HCT116 (cell line): ENCODE measurements at regions not wholly inside any gene's neighbourhood (a gene's known extent, or its start where the extent isn't known, plus 50 kb on each side); places are given as distances from the start of the nearest gene placed in this dataset.

Source experiments
- ATAC-seq: fragments of 200-7000 bp; cut with Tn5 transposase; 2 replicates; pipeline ENCODE4 v1.9.1; 2020; ENCODE audit warnings: mild to moderate bottlenecking, moderate library complexity
- BruUV-seq: library from RNA; stranded (reverse); fragments of 400-500 nt; replicated peaks from 2 replicates; lab custom pipeline; 2021; lab: Mats Ljungman, UMichigan
- CTCF ChIA-PET: fragments of 300-600 bp; sonication (Branson Sonifier 250); formaldehyde crosslinking; loops from one replicate; lab custom pipeline; 2021; ENCODE audit warnings: antibody characterized with exemption; lab: Charles Lee
- POLR2A ChIA-PET: fragments of 300-600, 350-600 bp; sonication (Branson Sonifier 250); formaldehyde crosslinking; loops from one replicate; lab custom pipeline; 2021; ENCODE audit warnings: antibody characterized with exemption; lab: Charles Lee
- RAD21 ChIA-PET, 2 experiments: fragments of 300-600 bp; sonication (Branson Sonifier 250); formaldehyde crosslinking; loops; one replicate each; lab custom pipeline; 2023; ENCODE audit warnings: low total read pairs in 2 of 2; ENCODE audit not compliant: uncharacterized antibody in 2 of 2, unreplicated experiment in 2 of 2, low non-redundant PET in 1 of 2; lab: Charles Lee
- DNase-seq: peaks from one replicate; pipeline ENCODE4 v3.0.0-alpha.2; 2010; ENCODE audit warnings: low read depth, low spot score
- H2AFZ ChIP-seq: fragments of 200-600 bp; shearing (Covaris generic), sonication (generic); 2 replicates; pipeline ENCODE4 v1.6.1; 2017; ENCODE audit warnings: low read depth, mixed run types, mixed read lengths, antibody characterized with exemption, low read length; ENCODE audit not compliant: poor library complexity, severe bottlenecking
- H3K27ac ChIP-seq: 2 replicates; pipeline ENCODE4 v1.5.1; 2012; ENCODE audit warnings: low read depth, low read length
- H3K27me3 ChIP-seq: fragments of 200-600 bp; sonication (generic); 2 replicates; pipeline ENCODE4 v1.6.1; 2016; ENCODE audit warnings: mixed run types, low read length, mixed read lengths; ENCODE audit not compliant: insufficient read depth
- H3K36me3 ChIP-seq, 2 experiments: fragments of 200-500 bp in 1 of 2; fragments of 200-600 bp in 1 of 2; sonication (Bioruptor generic) in 1 of 2; sonication (generic) in 1 of 2; 2 replicates each; pipeline versions ENCODE4 v1.5.1 to v1.6.1; 2014 to 2016; ENCODE audit warnings: low read length in 2 of 2, inconsistent platforms in 1 of 2, mixed read lengths in 1 of 2, mixed run types in 1 of 2; ENCODE audit not compliant: insufficient read depth in 2 of 2, control insufficient read depth in 1 of 2
- H3K4me1 ChIP-seq, 2 experiments: fragments of 200-600 bp in 1 of 2; sonication (generic) in 1 of 2; 2 replicates each; pipeline versions ENCODE4 v1.5.1 to v1.6.1; 2012 to 2017; ENCODE audit warnings: low read length in 2 of 2, inconsistent platforms in 1 of 2, mild to moderate bottlenecking in 1 of 2, mixed read lengths in 1 of 2, mixed run types in 1 of 2, moderate library complexity in 1 of 2; ENCODE audit not compliant: insufficient read depth in 2 of 2, control insufficient read depth in 1 of 2
- H3K4me2 ChIP-seq: fragments of 200-600 bp; sonication (generic); 2 replicates; pipeline ENCODE4 v1.6.1; 2017; ENCODE audit warnings: mixed run types, low read length, mixed read lengths
- H3K4me3 ChIP-seq, 2 experiments: fragments of 200-600 bp in 1 of 2; sonication (generic) in 1 of 2; replicated peaks in 1 of 2; 2 replicates each; pipeline ENCODE4 v1.5.1; 2011 to 2016; ENCODE audit warnings: low read length in 2 of 2, control low read depth in 1 of 2, low read depth in 1 of 2, mild to moderate bottlenecking in 1 of 2, mixed read lengths in 1 of 2, mixed run types in 1 of 2
- H3K79me2 ChIP-seq: fragments of 200-600 bp; sonication (generic); 2 replicates; pipeline ENCODE4 v1.6.1; 2017; ENCODE audit warnings: mild to moderate bottlenecking, mixed run types, low read length, moderate library complexity, mixed read lengths; ENCODE audit not compliant: insufficient read depth
- H3K9ac ChIP-seq: fragments of 200-600 bp; sonication (generic); 2 replicates; pipeline ENCODE4 v1.6.1; 2016; ENCODE audit warnings: low read length, mixed read lengths
- H3K9me2 ChIP-seq: fragments of 200-600 bp; sonication (generic), shearing (Covaris generic); 2 replicates; pipeline ENCODE4 v1.6.1; 2017; ENCODE audit warnings: mixed run types, mild to moderate bottlenecking, moderate library complexity; ENCODE audit not compliant: insufficient read depth
- H3K9me3 ChIP-seq, 2 experiments: fragments of 200-500 bp in 1 of 2; fragments of 200-600 bp in 1 of 2; sonication (Bioruptor generic) in 1 of 2; sonication (generic) in 1 of 2; 2 replicates each; pipeline ENCODE4 v1.6.1; 2014 to 2017; ENCODE audit warnings: low read length in 2 of 2, mixed read lengths in 2 of 2, inconsistent platforms in 1 of 2, low read depth in 1 of 2, mild to moderate bottlenecking in 1 of 2, mixed run types in 1 of 2, moderate library complexity in 1 of 2; ENCODE audit not compliant: control insufficient read depth in 1 of 2, insufficient read depth in 1 of 2
- H4K20me1 ChIP-seq: fragments of 200-600 bp; sonication (generic), shearing (Covaris generic); 2 replicates; pipeline ENCODE4 v1.6.1; 2017; ENCODE audit warnings: mixed run types, mild to moderate bottlenecking, moderate library complexity; ENCODE audit not compliant: insufficient read depth
- ATF3 ChIP-seq: IDR thresholded peaks from 2 replicates; pipeline ENCODE4 v1.6.1; 2012
- CBX3 ChIP-seq: IDR thresholded peaks from 2 replicates; pipeline ENCODE4 v1.6.1; 2012; ENCODE audit warnings: low read depth
- CEBPB ChIP-seq: IDR thresholded peaks from 2 replicates; pipeline ENCODE4 v1.6.1; 2012; ENCODE audit warnings: low read depth
- CTCF ChIP-seq, 3 experiments: fragments of 200-600 bp in 1 of 3; sonication (generic) in 1 of 3; IDR thresholded peaks in 2 of 3; conservative IDR thresholded peaks in 1 of 3; 2 replicates each; pipeline ENCODE4 v1.5.1; 2012 to 2017; ENCODE audit warnings: low read depth in 2 of 3, low read length in 2 of 3, antibody characterized with exemption in 1 of 3, borderline replicate concordance in 1 of 3, control low read depth in 1 of 3, mild to moderate bottlenecking in 1 of 3, mixed read lengths in 1 of 3, mixed run types in 1 of 3, moderate library complexity in 1 of 3; ENCODE audit not compliant: insufficient read depth in 1 of 3
- ELF1 ChIP-seq: IDR thresholded peaks from 2 replicates; pipeline ENCODE4 v1.6.1; 2012; ENCODE audit warnings: low read depth, borderline replicate concordance
- EZH2 ChIP-seq: fragments of 200-600 bp; sonication (generic); IDR thresholded peaks from 2 replicates; pipeline ENCODE4 v1.6.1; 2017; ENCODE audit warnings: antibody characterized with exemption, mixed run types
- EZH2phosphoT487 ChIP-seq: fragments of 200-600 bp; IDR thresholded peaks from 2 replicates; pipeline ENCODE4 v1.6.1; 2018; ENCODE audit warnings: antibody characterized with exemption, borderline replicate concordance
- FOSL1 ChIP-seq: IDR thresholded peaks from 2 replicates; pipeline ENCODE4 v1.6.1; 2012; ENCODE audit warnings: low read depth
- JUND ChIP-seq: IDR thresholded peaks from 2 replicates; pipeline ENCODE4 v1.6.1; 2012
- POLR2A ChIP-seq: IDR thresholded peaks from 2 replicates; pipeline ENCODE4 v1.7.0; 2011; ENCODE audit warnings: borderline replicate concordance; ENCODE audit not compliant: insufficient read depth, insufficient read length; ENCODE audit errors: extremely low read depth
- RAD21 ChIP-seq: IDR thresholded peaks from 2 replicates; pipeline ENCODE4 v1.6.1; 2012; ENCODE audit warnings: low read depth, mild to moderate bottlenecking
- REST ChIP-seq: IDR thresholded peaks from 2 replicates; pipeline ENCODE4 v1.6.1; 2012; ENCODE audit warnings: low read depth
- SIN3A ChIP-seq: IDR thresholded peaks from 2 replicates; pipeline ENCODE4 v1.6.1; 2012; ENCODE audit warnings: low read depth
- SP1 ChIP-seq: IDR thresholded peaks from 2 replicates; pipeline ENCODE4 v1.6.1; 2012; ENCODE audit warnings: low read depth
- SRF ChIP-seq: IDR thresholded peaks from 2 replicates; pipeline ENCODE4 v1.6.1; 2012; ENCODE audit warnings: low read depth
- TCF7L2 ChIP-seq: IDR thresholded peaks from 2 replicates; pipeline ENCODE4 v1.7.0; 2011; ENCODE audit warnings: borderline replicate concordance, inconsistent platforms; ENCODE audit not compliant: insufficient read depth, insufficient read length; ENCODE audit errors: extremely low read depth
- YY1 ChIP-seq: IDR thresholded peaks from 2 replicates; pipeline ENCODE4 v1.6.1; 2011; ENCODE audit warnings: low read length, low read depth, moderate library complexity, mild to moderate bottlenecking; ENCODE audit not compliant: insufficient replicate concordance; ENCODE audit errors: extremely low read depth
- ZFX ChIP-seq: fragments of 450-650 bp; IDR thresholded peaks from 2 replicates; pipeline ENCODE4 v1.6.1; 2017
- ZNF274 ChIP-seq: fragments of 200-500 bp; sonication (Bioruptor generic); IDR thresholded peaks from 2 replicates; pipeline ENCODE4 v1.6.1; 2014; ENCODE audit warnings: mild to moderate bottlenecking, low read depth, low read length, inconsistent platforms
- intact Hi-C: fragments of 100-400 bp; cut with micrococcal nuclease; formaldehyde crosslinking; loops from 2 replicates; pipeline ENCODE4 v1.10.0; 2022

GRCh38 chr22:27120036-27120435, 462.6 kb downstream of the MIAT start:
- no peaks in the 10 kb centered on the region for H3K27me3 ChIP-seq
- ATAC-seq (no peak), DNase-seq (no peak)
- peaks cover 0 to 3% of the 10 kb centered on the region in 2 experiments; a peak in 1 of 4 replicates for H3K9me3 ChIP-seq
- no peak overlapping the region for H3K4me2 ChIP-seq
- no peaks in the 10 kb centered on the region for H3K9me2 ChIP-seq
- BruUV-seq: no TSS peak
- no peaks in the 10 kb centered on the region for H3K79me2 ChIP-seq
- no peak overlapping the region for H2AFZ ChIP-seq
- peaks cover 15 to 21% of the 10 kb centered on the region in 2 experiments for H3K4me1 ChIP-seq
- intact Hi-C loops: no loop called here
- ChIA-PET RAD21 (no interaction called here), POLR2A (no interaction called here), CTCF (no interaction called here)
- H3K4me3 ChIP-seq: no peak overlapping the region
- H3K36me3 ChIP-seq: no peaks in the 10 kb centered on the region
- no peak overlapping the region for H3K27ac ChIP-seq
- H4K20me1 ChIP-seq: no peaks in the 10 kb centered on the region
- H3K9ac ChIP-seq: no peak overlapping the region
- no peak for TF ChIP-seq SIN3A
- no peak for TF ChIP-seq ATF3
- TF ChIP-seq JUND: no peak
- no peak for TF ChIP-seq REST
- TF ChIP-seq EZH2phosphoT487: no peak
- no peak for TF ChIP-seq FOSL1
- TF ChIP-seq RAD21: no peak
- TF ChIP-seq ELF1: no peak
- TF ChIP-seq POLR2A: no peak
- TF ChIP-seq TCF7L2: no peak
- no peak for TF ChIP-seq SP1
- no peak for TF ChIP-seq ZNF274
- no peak for TF ChIP-seq EZH2
- no peak for TF ChIP-seq SRF
- TF ChIP-seq YY1: no peak
- TF ChIP-seq CBX3: no peak
- TF ChIP-seq ZFX: no peak
- no peak for TF ChIP-seq CEBPB
- TF ChIP-seq CTCF (IDR thresholded peaks at IDR 0.05 in 2 of 3, conservative IDR thresholded peaks at IDR 0.05 in 1 of 3; ENCODE audit: borderline replicate concordance in 1 of 3, insufficient read depth in 1 of 3, low read depth in 2 of 3, low read length in 2 of 3): no peak
